Spleen (tissue), 11 donors: ENCODE measurements at regions not wholly inside any gene's neighbourhood (a gene's known extent, or its start where the extent isn't known, plus 50 kb on each side); places are given as distances from the start of the nearest gene placed in this dataset.

Experiments used
- DNase-seq: peaks from one replicate; pipeline ENCODE4 v3.0.0-alpha.2; 2020
- H3K27ac ChIP-seq, 8 donors: fragments of 200-600 bp; sonication (generic) in 7 of 8; 1 replicate in 4 of 8; 2 replicates in 4 of 8; pipeline versions ENCODE4 v1.5.0 to v1.8.0; 2016 to 2021; ENCODE audit warnings: inconsistent platforms in 4 of 8, mild to moderate bottlenecking in 4 of 8, moderate library complexity in 1 of 8
- H3K27me3 ChIP-seq, 7 donors: fragments of 200-600 bp; sonication (generic) in 6 of 7; replicated peaks in 1 of 7; 1 replicate in 4 of 7; 2 replicates in 3 of 7; pipeline versions ENCODE4 v1.5.0 to v1.8.0; 2016 to 2021; ENCODE audit warnings: inconsistent platforms in 3 of 7, mild to moderate bottlenecking in 1 of 7
- H3K36me3 ChIP-seq, 6 donors: fragments of 200-600 bp; sonication (generic) in 5 of 6; 1 replicate in 4 of 6; 2 replicates in 2 of 6; pipeline versions ENCODE4 v1.5.0 to v1.8.0; 2016 to 2021; ENCODE audit warnings: inconsistent platforms in 2 of 6
- H3K4me1 ChIP-seq, 6 donors: fragments of 200-600 bp; sonication (generic) in 5 of 6; 1 replicate in 3 of 6; 2 replicates in 3 of 6; pipeline versions ENCODE4 v1.5.0 to v1.8.0; 2016 to 2021; ENCODE audit warnings: inconsistent platforms in 3 of 6
- H3K4me3 ChIP-seq, 8 donors: fragments of 200-600 bp; sonication (generic) in 7 of 8; 1 replicate in 4 of 8; 2 replicates in 4 of 8; pipeline versions ENCODE4 v1.5.0 to v1.8.0; 2016 to 2021; ENCODE audit warnings: inconsistent platforms in 4 of 8, mild to moderate bottlenecking in 4 of 8, moderate library complexity in 2 of 8
- H3K9me3 ChIP-seq, 8 donors: fragments of 200-600 bp; sonication (generic) in 7 of 8; 1 replicate in 4 of 8; 2 replicates in 4 of 8; pipeline versions ENCODE4 v1.5.0 to v1.8.0; 2016 to 2021; ENCODE audit warnings: inconsistent platforms in 4 of 8
- CTCF ChIP-seq, 11 experiments: fragments of 200-600 bp in 7 of 11; fragments of 450-650 bp in 4 of 11; sonication (generic) in 4 of 11; IDR thresholded peaks in 8 of 11; conservative IDR thresholded peaks in 3 of 11; 1 replicate in 7 of 11; 2 replicates in 4 of 11; pipeline versions ENCODE4 v1.4.0 to v1.8.0; 2016 to 2021; ENCODE audit warnings: antibody characterized with exemption in 11 of 11, inconsistent platforms in 4 of 11, mild to moderate bottlenecking in 1 of 11
- POLR2A ChIP-seq, 3 donors: fragments of 450-650 bp; IDR thresholded peaks; one replicate each; pipeline ENCODE4 v1.5.1; 2017; ENCODE audit warnings: antibody characterized with exemption in 3 of 3, mild to moderate bottlenecking in 1 of 3
- POLR2AphosphoS5 ChIP-seq, 3 donors: sonication (generic); formaldehyde crosslinking; IDR thresholded peaks; one replicate each; pipeline ENCODE4 v1.5.1; 2017; ENCODE audit warnings: antibody characterized with exemption in 3 of 3
- WGBS, 5 donors: extraction: QIAGEN DNeasy Blood & Tissue Kit in 3 of 5; methylation state at CpG; one replicate each; pipeline versions ENCODE4 v1.1.5 to v1.1.7; 2013 to 2018; 5-methylcytosine and 5-hydroxymethylcytosine counted together
- intact Hi-C: fragments of 100-400 bp; cut with DNase I; formaldehyde crosslinking; loops from one replicate; pipeline ENCODE4 v1.15.0; 2023; ENCODE audit warnings: low total_unique reads
- donor health status: healthy with polysubstance abuse.
- donor health status: DM: no; HTN: no; CAD: no; lungs with moderate emphysema.
- donor health status: DM: no; HTN: no; CAD: no.
- donor health status: Bipolar disorder and iron deficiency.
- donor health status: healthy.
- donor health status: DM: no; HTN: no; CAD: no.
- donor health status: DM: yes; HTN: yes; CAD: no.

- no peak overlapping the region for H3K27ac ChIP-seq
- WGBS, 5 donors = 63 to 72% (median 64%) methylated on average over 2 of the region's 2 CpGs
- intact Hi-C loops = no loop called here
- no peak for TF ChIP-seq POLR2A (IDR thresholded peaks at IDR 0.05)
- no peak for TF ChIP-seq CTCF (IDR thresholded peaks at IDR 0.05 in 8 of 11, conservative IDR thresholded peaks at IDR 0.05 in 3 of 11)
- no peak for TF ChIP-seq POLR2AphosphoS5 (IDR thresholded peaks at IDR 0.05)
- DNase-seq = no peak
- H3K27me3 ChIP-seq = peaks cover 0 to 4% (median 0%) of the 10 kb centered on the region in 7 donors
- H3K36me3 ChIP-seq = no peaks in the 10 kb centered on the region
- no peaks in the 10 kb centered on the region for H3K4me1 ChIP-seq
- peaks cover 0 to 33% (median 18%) of the 10 kb centered on the region in 8 donors for H3K9me3 ChIP-seq
- no peak overlapping the region for H3K4me3 ChIP-seq
Observed at GRCh38 chr1:67514786-67515185, 84.6 kb upstream of the SERBP1 start.

GRCh38 chr1:67515324-67516080 lies 85.3 kb upstream of the SERBP1 start:
- H3K4me3 ChIP-seq = no peak overlapping the region
- H3K9me3 ChIP-seq = peaks cover 0 to 33% (median 18%) of the 10 kb centered on the region in 8 donors
- H3K36me3 ChIP-seq = no peaks in the 10 kb centered on the region
- intact Hi-C loops = no loop called here
- TF ChIP-seq CTCF (IDR thresholded peaks at IDR 0.05 in 8 of 11, conservative IDR thresholded peaks at IDR 0.05 in 3 of 11) (no peak), POLR2A (IDR thresholded peaks at IDR 0.05) (no peak), POLR2AphosphoS5 (IDR thresholded peaks at IDR 0.05) (no peak)
- H3K27me3 ChIP-seq = peaks cover 0 to 4% (median 0%) of the 10 kb centered on the region in 7 donors
- DNase-seq = no peak
- no peaks in the 10 kb centered on the region for H3K4me1 ChIP-seq
- 75 to 85% (median 80%) methylated on average over 2 of the region's 2 CpGs for WGBS, 5 donors
- H3K27ac ChIP-seq = no peak overlapping the region

GRCh38 chr1:67517046-67517445 lies 86.8 kb upstream of the SERBP1 start:
- Histone ChIP-seq H3K27ac (no peak overlapping the region), H3K4me1 (no peaks in the 10 kb centered on the region), H3K4me3 (no peak overlapping the region), H3K27me3 (peaks cover 0 to 4% (median 0%) of the 10 kb centered on the region in 7 donors), H3K36me3 (no peaks in the 10 kb centered on the region), H3K9me3 (peaks cover 0 to 33% (median 18%) of the 10 kb centered on the region in 8 donors)
- TF ChIP-seq POLR2AphosphoS5 (IDR thresholded peaks at IDR 0.05) (no peak), CTCF (IDR thresholded peaks at IDR 0.05 in 8 of 11, conservative IDR thresholded peaks at IDR 0.05 in 3 of 11) (no peak), POLR2A (IDR thresholded peaks at IDR 0.05) (no peak)
- no peak for DNase-seq
- intact Hi-C loops = no loop called here

- H3K27me3 ChIP-seq = no peaks in the 10 kb centered on the region
- H3K4me1 ChIP-seq = peaks cover 0 to 5% (median 0%) of the 10 kb centered on the region in 6 donors
- DNase-seq = no peak
- intact Hi-C loops = no loop called here
- no peak overlapping the region for H3K4me3 ChIP-seq
- no peaks in the 10 kb centered on the region for H3K36me3 ChIP-seq
- WGBS, 5 donors = 87 to 98% (median 89%) methylated on average over 4 of the region's 4 CpGs
- TF ChIP-seq POLR2AphosphoS5 (IDR thresholded peaks at IDR 0.05) (no peak), CTCF (IDR thresholded peaks at IDR 0.05 in 8 of 11, conservative IDR thresholded peaks at IDR 0.05 in 3 of 11) (no peak), POLR2A (IDR thresholded peaks at IDR 0.05) (no peak)
- H3K27ac ChIP-seq = no peak overlapping the region
- peaks cover 0 to 6% (median 0%) of the 10 kb centered on the region in 8 donors for H3K9me3 ChIP-seq
Observed at GRCh38 chr1:67522001-67522441, 91.8 kb upstream of the SERBP1 start.
